ENCODE measurements at regions not wholly inside any gene's neighbourhood (a gene's known extent, or its start where the extent isn't known, plus 50 kb on each side); places are given as distances from the start of the nearest gene placed in this dataset.

- TF ChIP-seq CTCF (IDR thresholded peaks at IDR 0.05 in 4 of 5, conservative IDR thresholded peaks at IDR 0.05 in 1 of 5) = no peak
- TF ChIP-seq POLR2A (IDR thresholded peaks at IDR 0.05) = no peak
Observed at GRCh38 chr4:32987111-32987510, 2266.9 kb downstream of the PCDH7 start.
